ENCODE measurements at regions not wholly inside any gene's neighbourhood (a gene's known extent, or its start where the extent isn't known, plus 50 kb on each side); places are given as distances from the start of the nearest gene placed in this dataset.
"Not testable (repeated sequence)": the region's sequence is repeated elsewhere in the genome, so short reads cannot be mapped to it uniquely, and the experiment has no call there.

DNA sequence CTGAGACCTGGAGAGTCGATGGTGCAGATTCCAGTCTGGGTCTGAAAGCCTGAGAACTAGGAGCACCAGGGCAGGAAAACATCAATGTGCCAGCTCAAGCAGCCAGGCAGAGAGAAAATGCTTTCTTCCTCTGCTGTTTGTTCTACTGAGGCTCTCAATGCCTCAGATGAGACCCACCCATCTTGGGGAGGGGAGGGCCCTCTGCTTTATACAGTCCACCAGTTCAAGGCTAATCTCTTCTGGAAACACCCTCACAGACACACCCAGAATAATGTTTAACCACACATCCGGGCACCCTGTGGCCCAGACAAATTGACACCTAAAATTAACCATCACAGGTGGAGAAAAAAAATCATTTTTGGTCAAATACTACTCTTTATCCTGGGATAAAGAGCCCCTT lies 89.3 kb upstream of the SLC22A23 start:
- no peak for DNase-seq

DNA sequence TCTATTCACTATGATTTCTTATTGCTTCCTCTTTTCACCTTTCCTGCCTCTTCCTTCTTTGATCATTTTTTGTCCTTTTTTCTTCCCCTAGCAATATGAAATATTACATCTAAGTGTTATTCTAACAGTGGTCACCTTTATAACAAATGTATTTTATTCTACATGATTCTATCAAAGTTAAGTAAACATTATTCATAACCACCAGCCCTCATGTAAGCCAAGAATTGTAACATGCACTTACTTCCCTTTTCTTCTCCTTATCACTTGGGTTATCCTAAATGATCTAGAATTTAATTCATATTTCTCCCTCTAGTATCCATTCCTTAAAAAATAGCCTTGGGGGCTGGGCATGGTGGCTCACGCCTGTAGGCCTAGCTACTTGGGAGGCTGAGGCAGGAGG lies 88.3 kb upstream of the SLC22A23 start:
- no peak for DNase-seq

DNA sequence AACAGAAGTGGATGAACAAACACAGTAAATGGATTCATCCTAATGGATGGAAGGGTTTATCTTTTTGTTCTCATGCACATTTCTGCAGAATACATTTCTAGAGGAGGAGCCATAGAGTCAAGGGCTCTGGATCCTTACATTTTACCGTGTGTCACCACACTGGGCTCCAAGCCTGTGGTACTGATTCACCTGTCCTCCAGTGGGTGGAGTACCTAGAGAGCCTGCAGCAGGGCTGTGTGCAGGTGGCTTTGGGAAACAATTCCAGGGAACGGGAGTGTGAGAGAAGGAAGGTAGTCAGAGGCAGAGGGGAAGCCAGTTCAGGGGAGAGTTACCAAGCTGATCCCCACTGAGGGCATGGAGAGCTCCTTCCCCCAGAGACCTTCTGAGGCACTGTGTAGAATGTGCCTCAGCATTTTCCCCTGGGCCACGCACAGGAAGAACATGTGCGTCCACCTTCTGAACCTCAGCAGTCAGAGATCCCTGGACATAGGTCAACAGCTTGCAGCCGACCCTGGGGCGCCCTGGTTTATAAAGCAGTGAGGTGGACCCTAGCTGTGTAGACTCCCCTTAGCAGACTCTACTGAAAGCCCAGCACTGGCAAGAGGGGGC lies 85.3 kb upstream of the SLC22A23 start:
- DNase-seq, result no peak

DNA sequence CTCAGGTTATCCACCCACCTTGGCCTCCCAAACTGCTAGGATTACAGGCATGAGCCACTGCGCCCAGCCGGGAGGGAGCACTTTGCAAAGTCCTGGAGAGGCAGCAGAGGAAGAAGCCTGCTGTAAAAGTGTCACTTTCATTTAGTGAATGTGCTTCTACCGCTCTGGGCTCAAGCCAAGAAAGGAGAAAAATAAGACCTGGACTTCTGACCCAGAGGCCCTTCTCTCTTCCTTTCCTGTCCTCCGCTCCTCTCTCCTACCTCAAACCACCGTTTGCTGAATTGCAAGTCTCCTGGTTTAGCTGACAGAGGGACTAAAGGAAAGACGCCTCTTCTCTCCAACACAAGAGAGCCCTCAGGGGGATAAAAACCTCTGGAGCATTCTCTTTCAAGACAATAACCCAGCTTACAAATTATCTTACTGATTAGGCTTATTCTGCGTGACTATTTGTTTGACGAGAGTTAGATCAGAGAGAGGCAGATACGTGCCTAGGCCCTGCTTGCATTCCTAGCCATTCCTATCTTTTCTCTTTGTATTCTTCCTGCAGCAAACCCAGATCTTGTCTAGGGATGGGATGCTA lies 84.2 kb upstream of the SLC22A23 start:
- no peak for DNase-seq

DNA sequence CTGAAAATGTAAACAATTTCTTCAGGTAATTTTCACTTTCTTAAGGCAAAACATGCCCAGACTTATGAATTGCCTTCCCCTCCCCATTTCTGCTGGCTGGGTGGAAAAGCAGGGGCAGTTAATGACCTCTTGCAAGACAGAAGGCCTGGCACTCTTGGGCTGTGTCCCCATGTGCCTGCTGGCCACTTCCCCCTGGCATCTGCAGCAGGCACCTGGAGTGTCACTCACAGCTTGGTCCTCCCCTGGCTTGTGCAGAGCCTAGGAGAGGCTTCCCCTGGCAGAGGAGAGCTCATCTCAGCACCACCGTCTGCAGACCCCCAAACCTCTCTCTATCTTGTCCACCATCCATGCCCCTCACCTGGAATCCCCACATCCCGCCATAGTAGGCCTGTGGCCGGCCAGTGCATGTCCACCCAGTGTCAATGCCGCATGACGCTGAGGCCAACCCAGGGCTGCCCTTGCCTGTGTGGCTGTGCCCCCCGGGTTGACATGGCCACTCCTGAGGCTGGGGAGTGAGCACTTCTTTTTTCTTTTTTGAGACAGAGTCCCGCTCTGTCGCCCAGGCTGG lies 83.5 kb upstream of the SLC22A23 start:
- no peak for DNase-seq

DNA sequence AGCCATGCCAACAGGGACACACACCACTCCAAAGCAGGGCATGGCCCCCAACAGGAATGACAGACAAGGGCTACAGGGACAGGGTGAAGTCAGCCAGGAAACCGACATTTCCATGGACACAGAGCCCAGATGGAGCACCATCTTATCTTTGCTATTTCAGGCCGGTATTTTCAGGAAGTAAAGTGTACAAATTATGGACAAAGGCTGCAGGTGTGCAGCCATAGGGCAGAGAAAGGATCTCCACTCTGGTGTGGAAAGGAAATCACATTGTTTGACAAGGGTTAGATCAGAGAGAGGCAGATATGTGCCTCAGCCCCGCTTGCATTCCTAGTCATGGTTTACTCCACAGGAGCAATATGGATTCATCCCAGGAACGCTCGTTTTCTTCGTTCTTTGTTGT lies 81.7 kb upstream of the SLC22A23 start:
- DNase-seq, result no peak

DNA sequence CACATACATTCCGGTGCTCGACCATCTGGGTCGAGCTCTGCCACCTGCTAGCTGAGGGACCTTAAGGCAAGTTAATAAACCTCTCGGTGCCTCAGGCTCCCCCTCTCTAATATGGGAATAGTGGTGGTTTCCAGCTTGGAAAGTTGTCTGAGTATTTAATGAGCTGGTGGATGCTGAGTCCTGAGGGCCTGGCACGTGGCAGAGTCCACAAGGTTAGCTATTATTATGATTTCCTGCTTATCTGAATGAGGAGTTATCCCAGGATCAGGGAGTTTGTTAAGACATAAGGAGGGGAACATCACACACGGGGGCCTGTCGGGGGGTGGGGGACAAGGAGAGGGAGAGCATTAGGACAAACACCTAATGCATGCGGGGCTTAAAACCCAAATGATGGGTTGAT lies 80.1 kb upstream of the SLC22A23 start:
- no peak for DNase-seq

DNA sequence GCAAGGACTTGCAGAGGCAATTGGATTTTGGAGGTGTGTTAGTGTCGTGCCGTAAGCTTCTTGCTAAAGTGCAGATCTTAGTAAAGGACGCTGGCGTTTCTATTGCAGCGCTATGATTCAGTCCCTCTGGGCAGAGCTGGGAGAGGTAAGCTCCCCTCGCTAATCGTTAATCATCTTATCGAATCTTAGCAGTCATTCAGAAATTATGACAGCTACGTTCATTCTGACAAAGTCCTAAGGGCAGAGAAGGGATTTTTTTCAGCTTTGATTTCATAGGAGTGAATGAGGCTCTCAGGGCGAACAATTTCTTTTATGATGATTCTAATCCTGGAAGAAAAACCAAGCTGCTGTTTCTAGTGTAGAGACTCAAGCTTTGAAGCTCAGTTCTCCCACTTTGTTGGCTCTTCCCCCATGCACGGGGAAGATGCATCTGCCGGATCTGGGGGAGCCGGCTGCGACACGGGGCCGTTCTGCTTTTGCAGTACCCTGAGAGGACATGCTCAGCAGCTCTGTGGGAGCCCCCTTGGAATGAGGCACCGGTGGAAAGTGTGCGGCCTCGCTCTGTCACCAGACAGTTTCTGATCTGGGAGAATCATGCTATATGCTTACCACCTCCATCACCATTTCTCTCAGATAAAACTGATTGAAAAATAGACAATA lies 79.1 kb upstream of the SLC22A23 start:
- DNase-seq, result no peak

DNA sequence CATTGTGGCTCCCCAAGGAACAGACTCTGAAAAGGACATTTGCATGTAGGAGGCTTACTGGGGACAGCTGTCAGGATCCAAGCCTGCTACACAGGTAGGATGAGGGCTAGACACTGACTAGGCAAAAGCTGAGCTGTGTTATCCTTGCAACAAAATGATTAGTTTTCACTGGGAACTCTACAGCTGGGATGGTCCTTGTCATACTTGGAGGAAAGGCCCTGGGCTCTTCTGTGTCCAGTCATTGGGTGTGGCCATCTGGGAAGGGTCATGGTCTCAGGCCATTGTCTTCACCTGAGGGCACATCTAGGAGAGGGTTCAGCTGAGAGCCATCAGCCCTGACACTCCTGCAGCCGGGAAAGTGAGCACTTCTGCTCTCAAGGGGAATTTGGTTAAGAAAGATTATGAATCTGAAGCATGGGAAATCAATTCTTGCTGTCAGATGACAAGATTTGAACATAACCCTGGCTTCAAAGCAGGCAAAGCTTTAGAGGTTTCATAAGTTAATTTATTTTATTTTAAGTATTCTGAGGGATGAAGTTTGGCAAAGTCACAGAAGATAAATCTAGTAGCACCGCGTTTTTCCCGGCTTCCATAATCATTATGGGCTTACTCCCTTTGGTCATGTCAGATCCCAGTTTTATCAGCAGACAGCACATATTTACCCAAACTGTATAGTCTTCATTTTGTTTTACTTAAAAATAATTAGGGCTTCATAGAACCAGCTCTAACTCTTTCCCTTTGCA lies 78.4 kb upstream of the SLC22A23 start:
- DNase-seq, result no peak

DNA sequence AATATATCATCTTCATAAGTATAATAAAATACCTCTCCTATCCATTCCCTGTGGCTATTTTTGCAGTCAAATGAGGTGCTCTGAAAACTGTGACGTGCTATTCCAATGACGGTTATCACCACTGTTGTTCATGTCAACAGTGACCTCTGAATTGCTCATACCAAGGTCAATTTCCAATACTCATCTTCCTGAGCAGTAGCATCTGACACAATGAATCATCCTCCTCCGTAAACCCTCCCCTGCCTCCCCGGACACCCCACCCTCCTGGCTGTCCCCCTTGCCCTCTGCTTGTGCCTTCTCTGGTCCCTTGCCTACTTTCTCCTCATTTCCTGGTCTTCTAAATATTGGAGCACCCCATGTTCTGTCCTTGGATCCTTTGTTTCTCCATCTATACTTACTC lies 77.7 kb upstream of the SLC22A23 start:
- no peak for DNase-seq

DNA sequence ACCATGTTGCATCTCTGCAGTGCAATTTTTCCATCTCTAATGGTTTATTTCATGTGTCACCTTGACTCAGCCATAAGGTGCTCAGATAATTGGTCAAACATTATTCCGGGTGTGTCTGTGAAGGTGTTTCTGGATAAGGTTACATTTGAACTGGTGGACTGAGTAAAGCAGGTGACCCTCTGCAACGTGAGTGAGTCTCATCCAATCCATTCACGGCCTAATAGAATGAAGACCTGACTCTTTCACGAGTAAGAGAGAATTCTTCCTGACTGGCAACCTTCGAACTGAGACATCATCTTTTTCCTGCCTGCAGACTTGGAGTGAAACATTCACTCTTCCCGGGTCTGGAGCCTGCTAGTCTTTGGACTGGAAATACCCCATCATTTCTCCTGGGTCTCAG lies 77.1 kb upstream of the SLC22A23 start:
- no peak for DNase-seq

DNA sequence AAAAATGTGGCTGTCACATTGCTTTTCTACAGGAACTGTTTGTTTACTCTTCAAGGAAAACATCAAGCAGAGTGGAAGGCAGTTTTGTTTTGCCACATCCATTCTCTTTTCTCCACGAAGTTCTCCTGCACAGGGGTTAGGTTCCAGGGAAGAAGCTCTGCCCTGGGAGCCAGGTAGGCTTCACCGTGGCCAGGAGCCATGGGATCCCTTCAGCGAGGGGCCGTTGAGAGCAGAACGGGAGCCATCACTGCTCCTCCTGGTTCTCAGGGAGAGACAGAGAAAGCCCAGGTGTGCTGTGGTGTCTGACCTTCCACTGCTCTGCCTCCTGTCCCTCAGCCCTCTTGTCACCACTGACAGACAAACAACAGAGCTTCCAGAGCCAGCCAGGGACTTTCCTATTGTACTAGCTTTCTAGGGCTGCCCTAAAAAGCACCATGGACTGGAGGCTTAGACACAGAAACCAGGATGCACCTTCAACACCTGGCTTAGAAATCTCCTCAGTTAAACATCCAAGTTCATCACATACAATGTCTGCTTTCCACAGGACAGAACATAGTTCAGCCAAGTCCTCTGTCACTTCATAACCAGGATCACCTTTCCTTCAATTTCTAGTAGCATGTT lies 75.6 kb upstream of the SLC22A23 start:
- DNase-seq, result no peak

DNA sequence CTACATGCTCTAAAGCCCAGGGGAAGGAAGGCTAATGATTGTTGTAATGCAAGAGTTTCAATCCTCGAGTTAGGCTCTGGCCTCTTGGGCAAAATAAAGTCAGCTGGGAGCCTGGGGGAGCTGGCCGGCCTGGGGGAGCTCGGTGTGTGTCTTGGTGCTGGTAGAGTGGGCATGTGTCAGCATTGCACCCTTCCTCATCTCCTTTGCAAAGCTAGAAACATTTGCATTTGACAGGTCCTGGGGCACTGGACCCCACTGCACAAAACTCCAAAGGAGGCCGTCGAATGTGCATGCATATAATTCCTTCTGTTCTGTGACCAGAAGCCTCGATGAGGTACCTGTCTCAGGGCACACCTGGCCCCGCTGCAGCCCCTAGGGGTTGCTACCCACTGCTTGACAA lies 74.6 kb upstream of the SLC22A23 start:
- no peak for DNase-seq

DNA sequence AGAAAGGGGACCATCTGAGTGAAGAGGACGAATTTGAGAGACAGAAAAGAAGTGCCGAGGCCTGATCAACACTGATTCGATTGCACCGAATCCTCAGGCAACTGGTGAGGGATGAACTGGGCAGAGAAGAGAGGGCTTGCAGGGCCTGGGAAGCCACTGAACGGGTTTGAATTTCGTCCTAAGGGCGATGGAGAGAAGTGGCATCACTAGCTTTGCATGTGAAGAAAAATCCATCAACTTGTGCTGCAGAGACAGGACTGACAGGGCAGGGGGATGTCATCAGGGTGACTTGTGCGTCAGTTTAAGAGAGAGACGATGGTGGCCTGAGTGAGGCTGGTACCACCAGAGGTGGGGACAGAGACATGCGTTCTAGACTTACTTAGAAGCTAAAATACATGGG lies 73.7 kb upstream of the SLC22A23 start:
- DNase-seq, result no peak

DNA sequence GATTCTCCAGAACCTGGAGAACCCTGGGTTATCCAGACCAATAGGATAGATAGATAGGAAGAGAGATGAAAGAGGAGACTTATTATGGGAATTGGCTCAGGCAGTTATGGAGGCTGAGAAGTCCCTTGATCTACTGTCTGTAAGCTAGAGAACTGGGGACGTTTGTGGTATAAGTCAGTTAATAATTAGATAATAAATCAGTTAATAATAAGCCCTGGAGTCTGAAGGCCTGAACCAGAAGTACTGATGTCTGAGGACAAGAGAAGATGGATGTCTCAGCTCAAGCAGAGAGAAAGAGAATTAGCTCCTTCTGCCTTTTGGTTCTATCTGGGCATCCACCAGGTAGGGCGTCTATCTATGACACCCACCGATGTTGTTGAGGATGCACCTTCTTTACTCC lies 72.9 kb upstream of the SLC22A23 start:
- no peak for DNase-seq

DNA sequence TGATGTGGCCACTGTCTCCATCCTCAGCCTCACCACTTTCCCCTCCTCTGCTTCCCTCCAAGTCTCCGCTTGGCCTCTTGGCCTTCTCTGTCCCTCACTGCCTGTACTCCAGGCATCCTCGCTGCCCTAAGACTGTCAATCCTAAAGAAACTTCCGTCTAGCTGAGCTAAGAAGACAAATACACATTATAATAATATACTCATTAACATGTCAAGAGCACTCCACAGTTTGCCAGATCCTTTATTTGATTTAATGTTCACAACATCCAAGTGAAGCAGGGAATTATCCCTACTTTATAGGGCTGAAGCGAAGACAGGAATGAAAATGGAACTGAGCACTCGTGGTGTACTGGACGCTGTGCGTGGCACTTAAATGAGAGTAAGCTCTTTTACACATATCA lies 72.4 kb upstream of the SLC22A23 start:
- no peak for DNase-seq

DNA sequence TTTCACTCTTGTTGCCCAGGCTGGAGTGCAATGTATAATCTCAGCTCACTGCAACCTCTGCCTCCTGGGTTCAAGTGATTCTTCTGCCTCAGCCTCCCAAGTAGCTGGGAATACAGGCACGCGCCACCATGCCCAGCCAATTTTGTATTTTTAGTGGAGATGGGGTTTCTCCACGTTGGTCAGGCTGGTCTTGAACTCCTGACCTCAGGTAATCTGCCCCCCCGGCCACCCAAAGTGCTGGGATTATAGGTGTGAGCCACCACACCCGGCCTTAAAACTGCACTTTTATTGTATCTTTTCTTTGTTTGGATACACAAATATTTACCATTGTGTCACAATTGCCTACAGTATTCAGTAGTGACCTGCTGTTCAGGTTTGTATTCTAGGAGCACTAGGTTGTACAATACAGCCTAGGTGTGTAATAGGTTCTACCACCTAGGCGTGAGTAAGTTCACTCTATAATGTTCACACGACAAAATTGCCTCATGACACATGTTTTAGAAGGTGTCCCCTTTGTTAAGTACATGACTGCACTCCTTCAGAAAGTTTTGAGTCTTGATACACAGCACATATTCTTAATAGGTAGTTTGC lies 71.3 kb upstream of the SLC22A23 start:
- DNase-seq, result not testable (repeated sequence)

DNA sequence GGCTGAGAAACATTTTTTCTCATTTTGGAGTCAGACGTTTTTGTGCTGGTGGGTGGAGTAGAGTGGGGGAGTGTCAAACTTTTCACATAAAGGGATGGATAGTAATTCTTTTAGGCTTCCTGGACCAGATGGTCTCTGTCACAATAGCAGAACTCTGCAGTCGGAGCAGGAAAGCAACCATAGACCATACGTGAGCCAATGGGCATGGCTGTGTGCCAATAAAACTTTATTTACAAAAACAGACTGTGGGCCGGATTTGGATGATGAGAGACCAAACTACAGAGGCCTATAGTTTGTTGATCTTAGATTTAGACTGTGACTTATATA lies 70.8 kb upstream of the SLC22A23 start:
- DNase-seq, result no peak

DNA sequence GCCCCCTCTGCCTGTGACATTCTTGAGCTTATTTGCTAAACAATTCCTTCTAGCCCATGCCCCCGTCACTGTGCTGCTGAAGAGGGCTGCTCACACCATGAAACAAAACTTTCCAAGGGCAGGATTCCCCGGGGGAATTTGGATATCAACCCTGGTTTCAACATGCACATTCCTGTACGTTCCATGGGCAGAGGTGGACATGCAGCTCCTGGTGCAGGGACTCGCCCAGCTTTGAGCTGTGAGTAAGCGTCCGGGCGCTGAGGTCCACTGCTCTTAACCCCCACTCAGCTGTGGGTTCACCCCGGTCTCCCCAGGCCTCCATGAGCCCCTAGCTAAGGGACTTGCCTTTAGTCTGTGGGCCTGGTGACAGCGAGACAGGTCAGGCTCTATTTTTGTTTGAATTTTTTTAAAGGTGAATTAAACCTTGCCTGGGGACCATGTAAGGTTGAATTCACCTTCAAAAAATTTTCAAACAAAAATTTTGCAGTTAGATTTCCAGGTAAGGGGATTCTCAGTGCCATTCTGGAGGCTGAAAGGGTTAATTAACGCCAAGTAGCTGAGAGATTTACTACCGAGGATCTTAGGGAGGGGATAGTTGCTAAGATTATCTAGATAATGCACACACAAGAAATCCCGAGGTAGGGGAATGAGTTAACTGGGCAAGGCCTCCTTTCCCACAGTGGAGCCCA lies 70.3 kb upstream of the SLC22A23 start:
- DNase-seq, result no peak

DNA sequence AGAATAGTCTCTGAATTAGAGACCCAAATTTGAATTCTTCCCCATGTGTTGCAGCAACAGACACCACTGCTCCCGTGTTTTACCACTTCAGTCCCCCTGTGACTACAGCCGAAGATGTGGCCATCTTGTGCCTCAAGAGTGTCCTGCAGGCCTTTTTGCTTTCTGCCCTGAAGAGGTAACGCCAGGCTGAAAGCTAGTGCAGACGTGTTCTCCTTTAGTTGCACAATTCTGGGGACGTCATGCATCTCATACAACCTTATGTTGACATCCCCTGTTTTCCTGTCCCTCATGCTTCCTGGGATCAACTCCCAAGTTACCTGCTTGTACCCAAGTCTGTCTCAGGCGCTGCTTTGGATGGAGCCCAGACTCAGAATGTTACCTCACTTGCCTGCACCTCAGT lies 69.1 kb upstream of the SLC22A23 start:
- no peak for DNase-seq

DNA sequence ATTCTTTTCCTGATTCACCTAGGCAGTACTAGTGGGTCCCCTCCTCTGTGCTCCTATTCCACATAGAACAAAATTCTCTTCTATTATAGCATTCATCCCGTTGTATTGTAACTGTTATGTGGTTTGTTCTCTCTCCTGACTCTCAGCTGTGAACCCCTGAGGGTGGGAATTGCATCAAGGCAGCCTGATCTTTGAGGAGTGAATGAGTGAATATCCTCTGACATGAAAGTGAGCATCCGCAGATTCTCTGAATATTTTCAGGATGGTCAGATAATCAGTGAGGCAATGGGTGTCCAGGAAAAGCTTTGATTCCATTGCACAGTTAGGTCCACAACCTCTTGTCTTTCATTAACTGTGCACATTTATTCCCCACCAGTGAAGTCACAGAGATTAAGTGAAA lies 67.6 kb upstream of the SLC22A23 start:
- DNase-seq, result no peak

DNA sequence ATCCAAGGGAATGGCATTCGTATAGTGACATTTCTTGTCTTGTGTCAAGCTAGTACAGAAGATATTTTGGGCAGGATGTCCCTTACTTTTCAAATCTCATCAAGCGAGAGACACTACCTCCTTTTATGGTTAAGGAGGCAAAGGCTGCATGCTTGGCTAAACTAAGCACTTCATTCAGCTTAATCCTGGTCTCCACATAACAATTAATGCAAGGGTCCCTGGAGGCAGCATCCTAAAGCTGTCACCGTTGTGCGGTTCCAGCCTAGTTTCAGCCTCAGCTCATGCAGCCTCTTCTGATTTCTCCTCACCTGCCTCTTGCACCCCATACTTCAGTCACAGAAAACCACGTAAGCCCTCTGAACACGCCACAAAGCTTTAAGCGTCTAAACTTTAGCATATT lies 67.1 kb upstream of the SLC22A23 start:
- no peak for DNase-seq

Measured in occipital lobe (tissue), 1 donor.